ENCODE measurements at regions not wholly inside any gene's neighbourhood (a gene's known extent, or its start where the extent isn't known, plus 50 kb on each side); places are given as distances from the start of the nearest gene placed in this dataset.
"Not testable (repeated sequence)": the region's sequence is repeated elsewhere in the genome, so short reads cannot be mapped to it uniquely, and the experiment has no call there.

GRCh38 chrX:138853936-138854335 lies 142.4 kb upstream of the FGF13 start:
- DNase-seq: no peak

- no peak for DNase-seq
These were observed 138.0 kb upstream of the FGF13 start for GRCh38 chrX:138849521-138849920.

GRCh38 chrX:138847930-138848329 lies 136.4 kb upstream of the FGF13 start:
- peak in 1 of 2 experiments; percentile 1 for DNase-seq

- DNase-seq: no peak
These were observed 134.3 kb upstream of the FGF13 start for GRCh38 chrX:138845786-138846185.

GRCh38 chrX:138807400-138807799 lies 95.9 kb upstream of the FGF13 start:
- not testable (repeated sequence) for DNase-seq

GRCh38 chrX:138794246-138794645 lies 82.7 kb upstream of the FGF13 start:
- DNase-seq: no peak

- DNase-seq: no peak
These were observed 80.0 kb upstream of the FGF13 start for GRCh38 chrX:138791551-138791950.

- DNase-seq: no peak
These were observed 77.3 kb upstream of the FGF13 start for GRCh38 chrX:138788771-138789170.

- DNase-seq: not testable (repeated sequence)
These were observed 67.0 kb upstream of the FGF13 start for GRCh38 chrX:138778576-138778909.

- not testable (repeated sequence) for DNase-seq
These were observed 66.5 kb upstream of the FGF13 start for GRCh38 chrX:138777908-138778575.

GRCh38 chrX:138777230-138777629 lies 65.7 kb upstream of the FGF13 start:
- no peak for DNase-seq

GRCh38 chrX:138775517-138775916 lies 64.0 kb upstream of the FGF13 start:
- peak in 1 of 2 experiments; percentile 50 for DNase-seq

- DNase-seq: no peak
These were observed 59.5 kb upstream of the FGF13 start for GRCh38 chrX:138771047-138771446.

- DNase-seq: no peak
These were observed 58.4 kb upstream of the FGF13 start for GRCh38 chrX:138769918-138770317.

- DNase-seq: no peak
These were observed 53.5 kb upstream of the FGF13 start for GRCh38 chrX:138765051-138765450.

GRCh38 chrX:138763761-138764160 lies 52.2 kb upstream of the FGF13 start:
- no peak for DNase-seq

- DNase-seq: no peak
These were observed 49.9 kb upstream of the FGF13 start for GRCh38 chrX:138761380-138761779.

Measured in NCI-H524 (cell line).